ENCODE measurements at regions not wholly inside any gene's neighbourhood (a gene's known extent, or its start where the extent isn't known, plus 50 kb on each side); places are given as distances from the start of the nearest gene placed in this dataset.

GRCh38 chr6:168164462-168165061 lies 85.5 kb upstream of the FRMD1 start:
- TF ChIP-seq, protein P1, sequence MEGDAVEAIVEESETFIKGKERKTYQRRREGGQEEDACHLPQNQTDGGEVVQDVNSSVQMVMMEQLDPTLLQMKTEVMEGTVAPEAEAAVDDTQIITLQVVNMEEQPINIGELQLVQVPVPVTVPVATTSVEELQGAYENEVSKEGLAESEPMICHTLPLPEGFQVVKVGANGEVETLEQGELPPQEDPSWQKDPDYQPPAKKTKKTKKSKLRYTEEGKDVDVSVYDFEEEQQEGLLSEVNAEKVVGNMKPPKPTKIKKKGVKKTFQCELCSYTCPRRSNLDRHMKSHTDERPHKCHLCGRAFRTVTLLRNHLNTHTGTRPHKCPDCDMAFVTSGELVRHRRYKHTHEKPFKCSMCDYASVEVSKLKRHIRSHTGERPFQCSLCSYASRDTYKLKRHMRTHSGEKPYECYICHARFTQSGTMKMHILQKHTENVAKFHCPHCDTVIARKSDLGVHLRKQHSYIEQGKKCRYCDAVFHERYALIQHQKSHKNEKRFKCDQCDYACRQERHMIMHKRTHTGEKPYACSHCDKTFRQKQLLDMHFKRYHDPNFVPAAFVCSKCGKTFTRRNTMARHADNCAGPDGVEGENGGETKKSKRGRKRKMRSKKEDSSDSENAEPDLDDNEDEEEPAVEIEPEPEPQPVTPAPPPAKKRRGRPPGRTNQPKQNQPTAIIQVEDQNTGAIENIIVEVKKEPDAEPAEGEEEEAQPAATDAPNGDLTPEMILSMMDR (IDR thresholded peaks at IDR 0.05): no peak
- no peak for TF ChIP-seq POLR2A (IDR thresholded peaks at IDR 0.05)

All from heart left ventricle (tissue), 13 donors.